ENCODE measurements at regions not wholly inside any gene's neighbourhood (a gene's known extent, or its start where the extent isn't known, plus 50 kb on each side); places are given as distances from the start of the nearest gene placed in this dataset.

DNA sequence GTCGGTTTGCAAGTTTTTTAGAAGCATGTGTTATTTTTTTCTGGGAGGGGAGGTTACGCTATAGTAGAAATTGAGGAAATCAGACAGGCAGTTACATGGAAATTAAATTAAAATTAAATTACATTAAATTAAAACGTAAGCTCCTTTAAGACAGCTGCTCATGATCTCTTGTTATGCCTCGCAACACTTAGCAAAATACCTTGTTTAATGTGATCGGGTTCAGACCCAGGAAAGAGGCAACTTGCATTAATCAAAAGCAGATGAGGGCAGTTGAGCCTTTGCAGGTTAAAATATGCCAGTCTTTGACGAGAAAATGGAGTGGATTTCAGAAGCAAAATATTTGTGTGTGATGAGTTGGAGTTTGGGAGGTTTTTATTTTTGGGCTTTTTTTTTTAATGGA lies 651.8 kb downstream of the INHBA start:
- TF ChIP-seq POLR2A (IDR thresholded peaks at IDR 0.05; ENCODE audit: low read length) (no peak), GATA1 (IDR thresholded peaks at IDR 0.05; ENCODE audit: low read depth, low read length) (no peak)

Data from erythroblast (primary cell).